GM21390 (cell line): ENCODE measurements at regions not wholly inside any gene's neighbourhood (a gene's known extent, or its start where the extent isn't known, plus 50 kb on each side); places are given as distances from the start of the nearest gene placed in this dataset.

Source experiments
- ATAC-seq: cut with Tn5 transposase; IDR thresholded peaks from one replicate; pipeline ENCODE4 v1.9.1; 2021; ENCODE audit not compliant: unreplicated experiment

- no peak for ATAC-seq
These were observed 106.2 kb upstream of the NAV3 start for GRCh38 chr12:77724367-77724957.

- no peak for ATAC-seq
These were observed 107.4 kb upstream of the NAV3 start for GRCh38 chr12:77723308-77723707.

DNA sequence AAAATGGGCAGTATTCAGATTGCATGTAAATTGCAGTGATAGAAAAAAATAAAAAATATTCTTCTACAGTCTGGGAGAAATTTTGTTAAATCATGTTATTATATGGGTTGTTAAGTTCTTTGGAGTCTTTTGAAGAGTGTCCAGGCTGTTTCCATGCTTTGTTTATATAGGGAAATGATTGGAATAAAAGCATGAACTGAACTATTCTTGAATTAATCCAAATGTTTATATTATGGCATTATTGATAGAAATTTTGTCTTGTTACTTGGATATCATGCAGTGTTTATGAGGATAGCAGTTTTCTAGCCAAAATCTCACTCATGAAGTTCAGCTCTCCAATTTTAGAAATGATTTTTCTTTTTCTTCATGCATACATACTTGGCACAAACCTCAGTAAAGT, 108.2 kb upstream of the NAV3 start:
- ATAC-seq, result no peak

GRCh38 chr12:77720258-77720657, 110.4 kb upstream of the NAV3 start:
- no peak for ATAC-seq

- no peak for ATAC-seq
These were observed 120.5 kb upstream of the NAV3 start for GRCh38 chr12:77710209-77710608.

GRCh38 chr12:77697126-77697525, 133.6 kb upstream of the NAV3 start:
- ATAC-seq, result no peak

GRCh38 chr12:77696183-77696582, 134.5 kb upstream of the NAV3 start:
- no peak for ATAC-seq

- ATAC-seq, result no peak
These were observed 141.1 kb upstream of the NAV3 start for GRCh38 chr12:77689510-77690086.

- ATAC-seq, result no peak
These were observed 143.4 kb upstream of the NAV3 start for GRCh38 chr12:77687321-77687720.

DNA sequence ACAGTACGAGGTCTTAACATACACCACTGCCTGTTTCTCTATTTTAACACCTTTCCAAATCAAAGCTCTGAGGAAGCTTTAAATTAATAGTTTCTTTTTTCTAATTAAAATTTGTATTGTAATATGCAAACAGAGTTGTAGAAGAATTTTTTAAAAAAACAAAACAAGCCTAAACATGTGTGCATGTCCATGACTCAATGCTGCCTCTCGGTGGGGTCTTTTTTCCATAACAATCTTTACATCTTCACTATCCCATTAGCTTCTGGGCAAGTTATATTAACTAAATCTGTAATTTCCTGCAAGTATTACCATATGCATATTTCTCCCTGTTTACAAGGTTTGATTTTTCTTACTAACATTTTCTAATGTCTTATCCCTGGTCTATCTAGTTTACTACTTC, 143.9 kb upstream of the NAV3 start:
- no peak for ATAC-seq

GRCh38 chr12:77685901-77686300, 144.8 kb upstream of the NAV3 start:
- ATAC-seq, result no peak

- peak; percentile 69 for ATAC-seq
These were observed 145.6 kb upstream of the NAV3 start for GRCh38 chr12:77685112-77685511.

DNA sequence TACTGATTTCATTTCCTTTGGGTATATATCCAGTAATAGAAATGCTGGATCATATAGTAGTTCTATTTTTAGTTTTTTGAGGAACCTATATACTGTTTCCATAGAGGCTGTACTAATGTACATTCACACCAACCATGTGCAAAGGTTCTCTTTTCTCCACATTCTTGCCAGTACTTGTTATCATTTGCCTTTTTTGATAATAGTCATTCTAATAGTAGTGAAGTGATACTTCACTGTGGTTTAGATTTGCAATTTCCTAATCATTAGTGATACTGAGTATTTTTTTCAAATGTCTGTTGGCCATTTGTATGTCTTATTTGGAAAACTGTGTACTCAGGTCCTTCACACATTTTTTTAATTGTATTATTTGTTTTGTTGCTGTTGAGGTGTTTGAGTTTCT, 148.2 kb upstream of the NAV3 start:
- ATAC-seq, result no peak

GRCh38 chr12:77681726-77682125, 149.0 kb upstream of the NAV3 start:
- ATAC-seq, result no peak

GRCh38 chr12:77679686-77680085, 151.0 kb upstream of the NAV3 start:
- no peak for ATAC-seq

DNA sequence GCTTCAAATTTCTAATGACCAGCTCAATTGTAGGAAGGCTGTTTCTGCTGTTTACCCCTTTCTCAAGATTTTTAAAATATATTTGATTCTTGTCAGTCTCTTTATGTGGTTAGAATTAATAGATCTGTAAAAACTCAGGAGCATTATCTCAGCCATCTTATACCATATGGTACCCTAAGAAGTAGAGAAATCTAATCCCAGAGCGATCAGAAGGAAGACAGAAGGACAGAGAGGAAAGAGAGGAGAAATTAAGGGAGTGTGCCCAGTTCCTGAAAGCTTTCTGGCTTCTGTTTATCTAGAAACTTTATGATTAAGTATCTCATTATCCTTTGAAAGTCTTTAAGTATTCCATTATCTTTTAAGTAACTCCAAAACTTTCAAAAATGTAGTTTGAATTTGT, 152.1 kb upstream of the NAV3 start:
- no peak for ATAC-seq

GRCh38 chr12:77667101-77667500, 163.6 kb upstream of the NAV3 start:
- no peak for ATAC-seq

DNA sequence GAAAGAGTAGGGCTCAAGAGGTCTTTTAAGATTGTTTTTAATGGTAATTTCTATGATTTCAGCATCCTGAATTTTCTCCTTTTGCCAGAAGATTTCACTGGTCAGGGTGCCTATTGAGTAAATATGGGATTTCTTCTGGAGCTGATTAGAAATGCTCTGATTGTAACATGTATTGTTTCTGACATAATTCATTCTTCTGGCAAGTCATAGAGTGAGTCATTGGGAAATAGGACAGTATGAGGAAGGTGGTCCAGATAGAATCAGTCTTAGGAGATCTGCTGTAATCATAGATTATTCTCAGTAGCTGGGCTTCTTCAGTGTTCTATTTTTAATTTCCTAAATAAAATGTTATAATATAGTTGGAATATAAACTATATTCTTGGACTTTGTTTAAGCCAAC, 182.0 kb upstream of the NAV3 start:
- ATAC-seq, result no peak

DNA sequence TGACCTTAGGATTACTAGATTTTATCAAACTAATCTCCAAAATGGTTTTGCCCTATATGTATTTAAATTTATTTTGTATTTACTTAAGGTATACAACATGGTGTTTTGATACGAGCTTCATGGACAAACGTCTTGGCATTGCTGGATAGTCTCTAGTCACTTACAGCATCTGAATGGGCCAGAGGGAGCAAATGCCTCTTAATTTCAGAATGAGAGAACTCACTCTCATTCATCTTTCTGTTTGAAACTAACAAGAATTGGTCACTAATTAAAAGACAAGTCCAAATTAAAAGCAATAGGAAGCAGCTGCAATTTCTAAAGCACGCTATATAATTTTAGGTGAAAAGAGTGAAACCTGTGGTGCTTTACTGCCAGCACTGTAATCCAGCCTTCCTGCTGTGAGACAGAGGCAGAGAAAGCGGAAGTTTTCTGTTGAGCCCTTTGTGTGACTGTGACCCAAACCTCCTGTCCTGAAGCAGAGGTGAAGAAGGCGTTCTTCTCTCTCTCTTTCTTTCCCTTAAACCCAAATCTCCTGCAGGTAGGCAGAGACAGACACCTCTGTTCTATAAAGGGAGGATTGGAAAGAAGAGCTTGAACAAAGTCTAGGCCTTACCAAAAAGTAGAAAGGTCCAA, 184.6 kb upstream of the NAV3 start:
- ATAC-seq, result no peak

DNA sequence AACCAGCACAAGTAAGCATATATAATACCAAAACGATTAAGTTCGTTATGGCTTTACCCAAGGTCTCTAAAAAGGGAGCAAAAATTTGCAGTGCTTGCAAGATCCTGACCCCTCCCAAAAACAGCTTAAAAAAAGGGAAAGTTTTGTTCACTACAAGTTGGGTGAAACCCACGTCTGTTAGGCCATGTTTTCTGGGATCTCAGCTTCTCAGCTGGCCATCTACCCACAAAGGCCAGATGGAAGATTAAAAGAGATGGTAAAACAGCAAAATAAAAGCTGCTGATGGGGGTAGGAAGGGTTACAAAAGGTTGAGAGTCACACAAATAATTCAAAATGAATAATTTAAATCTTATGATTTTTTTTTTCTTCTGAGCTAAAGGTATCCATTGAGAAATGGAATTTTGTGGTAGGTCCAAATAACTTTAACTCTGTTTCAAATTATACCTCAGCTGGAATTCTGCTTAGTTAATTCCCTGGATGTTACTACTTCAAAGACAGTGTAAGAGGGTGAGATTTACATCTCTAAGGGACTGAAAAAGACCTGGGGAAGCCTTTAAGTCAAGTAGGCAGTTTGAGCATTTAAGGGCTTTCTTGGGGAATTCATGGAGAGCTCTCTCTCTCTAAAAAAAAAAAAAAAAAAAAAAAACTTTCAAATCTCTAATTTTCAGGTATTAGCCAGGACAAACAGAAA, 185.6 kb upstream of the NAV3 start:
- ATAC-seq, result no peak

- ATAC-seq, result no peak
These were observed 188.4 kb upstream of the NAV3 start for GRCh38 chr12:77642246-77642645.

DNA sequence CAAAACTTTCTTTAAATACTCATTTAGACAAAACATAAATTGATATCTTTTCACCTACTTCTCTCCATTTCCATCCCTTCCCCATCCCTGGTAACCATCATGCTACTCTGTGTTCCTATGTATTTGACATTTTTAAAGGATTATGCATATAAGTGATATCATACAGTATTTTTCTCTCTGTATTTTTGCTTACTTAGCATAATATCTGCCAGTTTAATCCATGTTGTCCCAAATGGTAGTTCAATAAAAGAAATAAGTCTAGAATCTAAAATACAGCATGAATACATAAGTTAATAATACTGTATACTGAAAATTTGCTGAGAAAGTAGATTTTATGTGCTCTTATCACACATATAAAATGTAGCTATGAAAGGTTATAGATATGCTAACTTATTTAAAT, 190.3 kb upstream of the NAV3 start:
- no peak for ATAC-seq
